ENCODE measurements at regions not wholly inside any gene's neighbourhood (a gene's known extent, or its start where the extent isn't known, plus 50 kb on each side); places are given as distances from the start of the nearest gene placed in this dataset.

GRCh38 chr4:122218762-122219161 is 66.6 kb downstream of the BLTP1 start:
- Histone ChIP-seq H2AFZ (ENCODE audit: low read length) (no peak overlapping the region), H2BK20ac (ENCODE audit: low read depth, low read length, poor library complexity, severe bottlenecking) (no peak overlapping the region), H3K4me2 (ENCODE audit: insufficient read depth, insufficient read length, low read length) (no peak overlapping the region), H3K9me3 (ENCODE audit: control insufficient read depth, low read depth, low read length) (no peaks in the 10 kb centered on the region), H3K23ac (ENCODE audit: insufficient read length, low read depth, low read length) (no peak overlapping the region), H4K91ac (ENCODE audit: insufficient read length, low read depth, low read length) (no peak overlapping the region), H3K9ac (ENCODE audit: extremely low read depth, insufficient read length, low read length) (no peak overlapping the region), H3T11ph (ENCODE audit: low read length) (no peak overlapping the region), H3K14ac (ENCODE audit: insufficient read depth, low read length) (no peak overlapping the region), H3K23me2 (ENCODE audit: insufficient read length, low read depth, low read length, poor library complexity, severe bottlenecking) (no peaks in the 10 kb centered on the region), H2BK5ac (ENCODE audit: insufficient read length, low read length) (no peak overlapping the region), H4K20me1 (ENCODE audit: control insufficient read depth, insufficient read depth, insufficient read length) (no peaks in the 10 kb centered on the region), H2AK5ac (ENCODE audit: insufficient read length, low read length) (no peak overlapping the region), H4K5ac (ENCODE audit: insufficient read length, low read depth, low read length) (no peak overlapping the region), H2BK12ac (ENCODE audit: insufficient read length, low read depth, low read length) (no peak overlapping the region), H3K79me1 (ENCODE audit: insufficient read depth, low read depth, low read length, poor library complexity, severe bottlenecking) (no peaks in the 10 kb centered on the region), H3K18ac (ENCODE audit: insufficient read length, low read depth, low read length) (no peak overlapping the region), H3K27ac (ENCODE audit: insufficient read length, low read depth, low read length) (no peak overlapping the region), H3K27me3 (ENCODE audit: insufficient read depth, low read length) (no peaks in the 10 kb centered on the region), H3K4me1 (ENCODE audit: insufficient read depth, low read length) (no peaks in the 10 kb centered on the region), H2BK15ac (ENCODE audit: low read depth, low read length) (no peak overlapping the region), H3K4ac (ENCODE audit: low read depth, low read length) (no peak overlapping the region), H2BK120ac (ENCODE audit: low read depth, low read length, poor library complexity, severe bottlenecking) (no peak overlapping the region), H4K8ac (replicated peaks; ENCODE audit: insufficient read length, low read depth, low read length) (no peak overlapping the region), H3K56ac (ENCODE audit: insufficient read length, low read depth, low read length) (no peak overlapping the region), H3K79me2 (ENCODE audit: insufficient read depth, low read length) (no peaks in the 10 kb centered on the region)
- no peak for DNase-seq
- Mint-ChIP-seq H3K9me3 (no peaks in the 10 kb centered on the region), H3K4me1 (no peaks in the 10 kb centered on the region), H3K27me3 (ENCODE audit: low read depth) (no peaks in the 10 kb centered on the region), H3K4me3 (no peak overlapping the region), H3K36me3 (ENCODE audit: insufficient read depth in 1 of 3, low read depth in 3 of 3) (peaks cover 3 to 10% (median 7%) of the 10 kb centered on the region in 3 experiments; a peak in 5 of 7 replicates), H3K27ac (no peak overlapping the region)
- WGBS (ENCODE audit: extremely low coverage, insufficient read length, low lambda C conversion rate) = no CpG with 5 or more reads among the region's 1 CpG
- peak; percentile 55 for TF ChIP-seq CTCF (conservative IDR thresholded peaks at IDR 0.05)

Measured in H9 (cell line).